Neural cell (in vitro differentiated cells): ENCODE measurements at regions not wholly inside any gene's neighbourhood (a gene's known extent, or its start where the extent isn't known, plus 50 kb on each side); places are given as distances from the start of the nearest gene placed in this dataset.

Source experiments
- EP300 ChIP-seq: fragments of 450-650 bp; conservative IDR thresholded peaks from 2 replicates; pipeline ENCODE4 v1.6.1; 2014; ENCODE audit warnings: antibody characterized with exemption, mild to moderate bottlenecking, moderate library complexity; ENCODE audit not compliant: poor library complexity, severe bottlenecking
- SMC3 ChIP-seq: fragments of 450-650 bp; conservative IDR thresholded peaks from 2 replicates; pipeline ENCODE4 v1.6.1; 2014; ENCODE audit warnings: antibody characterized with exemption, mild to moderate bottlenecking, moderate library complexity; ENCODE audit not compliant: poor library complexity
- TF ChIP-seq, protein P1 (sequence below): fragments of 450-650 bp; IDR thresholded peaks from 2 replicates; pipeline ENCODE4 v1.5.1; 2014; ENCODE audit warnings: antibody characterized with exemption, mild to moderate bottlenecking, moderate library complexity; ENCODE audit not compliant: poor library complexity, severe bottlenecking

DNA sequence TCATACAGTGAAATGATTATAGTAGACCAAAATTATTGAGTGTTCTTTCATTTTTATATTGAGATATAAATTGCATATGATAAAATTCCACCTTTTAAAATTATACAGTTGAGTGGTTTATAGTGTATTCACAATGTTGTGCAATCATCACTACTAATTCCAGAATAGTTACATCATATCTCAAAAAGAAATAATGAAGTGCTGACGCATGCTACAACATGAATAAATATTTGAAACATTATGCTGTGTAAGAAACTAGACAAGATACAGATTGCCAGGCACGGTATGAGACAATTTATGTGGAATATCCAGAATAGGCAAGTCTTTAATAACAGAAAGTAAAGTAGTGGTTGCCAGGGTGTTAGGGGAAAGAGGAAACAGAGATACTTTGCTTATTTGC is 871.7 kb downstream of the FAM133A start:
- TF ChIP-seq EP300 (no peak), SMC3 (no peak)
- TF ChIP-seq, protein P1, sequence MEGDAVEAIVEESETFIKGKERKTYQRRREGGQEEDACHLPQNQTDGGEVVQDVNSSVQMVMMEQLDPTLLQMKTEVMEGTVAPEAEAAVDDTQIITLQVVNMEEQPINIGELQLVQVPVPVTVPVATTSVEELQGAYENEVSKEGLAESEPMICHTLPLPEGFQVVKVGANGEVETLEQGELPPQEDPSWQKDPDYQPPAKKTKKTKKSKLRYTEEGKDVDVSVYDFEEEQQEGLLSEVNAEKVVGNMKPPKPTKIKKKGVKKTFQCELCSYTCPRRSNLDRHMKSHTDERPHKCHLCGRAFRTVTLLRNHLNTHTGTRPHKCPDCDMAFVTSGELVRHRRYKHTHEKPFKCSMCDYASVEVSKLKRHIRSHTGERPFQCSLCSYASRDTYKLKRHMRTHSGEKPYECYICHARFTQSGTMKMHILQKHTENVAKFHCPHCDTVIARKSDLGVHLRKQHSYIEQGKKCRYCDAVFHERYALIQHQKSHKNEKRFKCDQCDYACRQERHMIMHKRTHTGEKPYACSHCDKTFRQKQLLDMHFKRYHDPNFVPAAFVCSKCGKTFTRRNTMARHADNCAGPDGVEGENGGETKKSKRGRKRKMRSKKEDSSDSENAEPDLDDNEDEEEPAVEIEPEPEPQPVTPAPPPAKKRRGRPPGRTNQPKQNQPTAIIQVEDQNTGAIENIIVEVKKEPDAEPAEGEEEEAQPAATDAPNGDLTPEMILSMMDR: no peak
